ENCODE measurements at regions not wholly inside any gene's neighbourhood (a gene's known extent, or its start where the extent isn't known, plus 50 kb on each side); places are given as distances from the start of the nearest gene placed in this dataset.

DNA sequence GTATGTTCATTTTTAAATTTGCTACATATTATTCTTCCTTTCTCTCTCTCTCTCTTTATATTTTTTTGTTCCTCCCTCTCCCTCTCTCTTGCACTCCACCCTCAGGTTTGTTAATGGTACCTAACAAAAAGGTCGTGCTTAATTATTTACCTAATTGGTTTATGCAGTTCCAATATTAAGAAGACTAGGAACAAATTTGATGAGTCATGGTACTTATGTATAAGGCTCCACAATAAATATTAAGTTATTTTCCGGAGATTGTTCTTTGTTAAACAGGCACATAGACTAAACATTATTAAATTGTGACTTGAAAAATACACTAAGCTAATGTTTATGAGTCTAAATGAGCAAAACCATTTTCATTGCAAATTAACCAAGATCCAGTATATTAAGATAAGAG lies 1200.8 kb upstream of the ALCAM start:
- no peak overlapping the region for H3K4me2 ChIP-seq
- peaks cover 19% of the 10 kb centered on the region for H3K9me3 Mint-ChIP-seq
- H3K27me3 ChIP-seq = no peaks in the 10 kb centered on the region
- H2AFZ ChIP-seq (replicated peaks) = no peak overlapping the region
- H3K9me3 ChIP-seq (ENCODE audit: low read depth) = peaks cover 8% of the 10 kb centered on the region
- no peak for DNase-seq (ENCODE audit: low spot score)
- no peaks in the 10 kb centered on the region for H3K36me3 Mint-ChIP-seq
- H3K27ac Mint-ChIP-seq = no peak overlapping the region
- H4K20me1 ChIP-seq (ENCODE audit: low read depth) = no peaks in the 10 kb centered on the region
- H3F3A ChIP-seq (ENCODE audit: low read depth) = no peaks in the 10 kb centered on the region
- H3K4me3 ChIP-seq = no peak overlapping the region
- H3K27me3 Mint-ChIP-seq (ENCODE audit: insufficient read depth, low read depth) = peaks cover 7% of the 10 kb centered on the region
- no peak overlapping the region for H3K27ac ChIP-seq
- no peaks in the 10 kb centered on the region for H3K4me1 ChIP-seq
- H3K9ac ChIP-seq = no peak overlapping the region
- no peaks in the 10 kb centered on the region for H3K36me3 ChIP-seq
- H3K4me1 Mint-ChIP-seq = no peaks in the 10 kb centered on the region
- H3K4me3 Mint-ChIP-seq = no peak overlapping the region
- TF ChIP-seq, protein P1, sequence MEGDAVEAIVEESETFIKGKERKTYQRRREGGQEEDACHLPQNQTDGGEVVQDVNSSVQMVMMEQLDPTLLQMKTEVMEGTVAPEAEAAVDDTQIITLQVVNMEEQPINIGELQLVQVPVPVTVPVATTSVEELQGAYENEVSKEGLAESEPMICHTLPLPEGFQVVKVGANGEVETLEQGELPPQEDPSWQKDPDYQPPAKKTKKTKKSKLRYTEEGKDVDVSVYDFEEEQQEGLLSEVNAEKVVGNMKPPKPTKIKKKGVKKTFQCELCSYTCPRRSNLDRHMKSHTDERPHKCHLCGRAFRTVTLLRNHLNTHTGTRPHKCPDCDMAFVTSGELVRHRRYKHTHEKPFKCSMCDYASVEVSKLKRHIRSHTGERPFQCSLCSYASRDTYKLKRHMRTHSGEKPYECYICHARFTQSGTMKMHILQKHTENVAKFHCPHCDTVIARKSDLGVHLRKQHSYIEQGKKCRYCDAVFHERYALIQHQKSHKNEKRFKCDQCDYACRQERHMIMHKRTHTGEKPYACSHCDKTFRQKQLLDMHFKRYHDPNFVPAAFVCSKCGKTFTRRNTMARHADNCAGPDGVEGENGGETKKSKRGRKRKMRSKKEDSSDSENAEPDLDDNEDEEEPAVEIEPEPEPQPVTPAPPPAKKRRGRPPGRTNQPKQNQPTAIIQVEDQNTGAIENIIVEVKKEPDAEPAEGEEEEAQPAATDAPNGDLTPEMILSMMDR (IDR thresholded peaks at IDR 0.05) = no peak
- TF ChIP-seq EZH2phosphoT487 (IDR thresholded peaks at IDR 0.05) (no peak), EZH2 (IDR thresholded peaks at IDR 0.05) (no peak)
- H3K79me2 ChIP-seq (ENCODE audit: low read depth) = no peaks in the 10 kb centered on the region

DNA sequence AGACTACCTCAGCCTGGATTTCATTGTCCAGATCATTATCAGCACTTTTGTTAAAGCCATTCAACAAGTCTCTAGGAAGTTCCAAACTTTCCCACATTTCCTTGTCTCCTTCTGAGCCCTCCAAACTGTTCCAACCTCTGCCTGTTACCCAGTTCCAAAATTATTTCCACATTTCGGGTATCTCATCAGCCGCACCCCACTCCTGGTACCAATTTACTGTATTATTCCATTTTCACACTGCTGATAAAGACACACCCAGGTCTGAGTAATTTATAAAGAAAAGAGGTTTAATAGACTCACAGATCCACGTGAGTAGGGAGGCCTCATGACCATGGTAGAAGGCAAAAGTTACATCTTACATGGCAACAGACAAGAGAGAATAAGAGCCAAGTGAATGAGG lies 1198.3 kb upstream of the ALCAM start:
- H3K4me3 ChIP-seq = no peak overlapping the region
- no peaks in the 10 kb centered on the region for H3K4me1 Mint-ChIP-seq
- TF ChIP-seq EZH2phosphoT487 (IDR thresholded peaks at IDR 0.05) = no peak
- TF ChIP-seq EZH2 (IDR thresholded peaks at IDR 0.05) = no peak
- TF ChIP-seq, protein P1 (IDR thresholded peaks at IDR 0.05) = no peak
- peaks cover 8% of the 10 kb centered on the region for H3K9me3 ChIP-seq (ENCODE audit: low read depth)
- no peak overlapping the region for H3K27ac Mint-ChIP-seq
- no peaks in the 10 kb centered on the region for H4K20me1 ChIP-seq (ENCODE audit: low read depth)
- H3K36me3 ChIP-seq = no peaks in the 10 kb centered on the region
- DNase-seq (ENCODE audit: low spot score) = no peak
- H3K27ac ChIP-seq = no peak overlapping the region
- peaks cover 19% of the 10 kb centered on the region for H3K9me3 Mint-ChIP-seq
- no peaks in the 10 kb centered on the region for H3K27me3 ChIP-seq
- no peak overlapping the region for H2AFZ ChIP-seq (replicated peaks)
- no peaks in the 10 kb centered on the region for H3K4me1 ChIP-seq
- no peak overlapping the region for H3K4me3 Mint-ChIP-seq
- no peaks in the 10 kb centered on the region for H3F3A ChIP-seq (ENCODE audit: low read depth)
- no peak overlapping the region for H3K9ac ChIP-seq
- H3K27me3 Mint-ChIP-seq (ENCODE audit: insufficient read depth, low read depth) = peaks cover 7% of the 10 kb centered on the region
- no peak overlapping the region for H3K4me2 ChIP-seq
- H3K36me3 Mint-ChIP-seq = no peaks in the 10 kb centered on the region
- H3K79me2 ChIP-seq (ENCODE audit: low read depth) = no peaks in the 10 kb centered on the region

DNA sequence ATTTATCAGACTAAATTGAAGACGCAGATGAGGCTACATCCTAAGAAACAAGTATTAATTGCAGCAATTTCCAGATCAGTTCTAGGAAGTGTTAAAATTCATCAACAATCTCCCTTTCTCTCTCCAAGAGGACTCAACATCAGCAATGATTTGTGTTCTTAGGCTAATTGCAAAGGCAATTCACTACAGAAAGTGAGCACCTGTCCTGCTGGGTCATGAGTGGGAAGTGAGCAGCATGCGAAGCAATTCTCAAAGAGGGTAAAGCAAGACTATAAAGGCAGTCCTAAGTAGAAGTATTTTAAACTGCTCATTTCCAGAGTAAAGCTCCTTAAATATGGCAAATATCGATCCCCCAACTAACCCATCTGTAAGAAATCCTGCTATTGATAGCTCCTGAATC lies 1191.0 kb upstream of the ALCAM start:
- H3K4me3 Mint-ChIP-seq = no peak overlapping the region
- no peaks in the 10 kb centered on the region for H3K9me3 ChIP-seq (ENCODE audit: low read depth)
- DNase-seq (ENCODE audit: low spot score) = no peak

More for the DNA sequence above, 1191.0 kb upstream of the ALCAM start:
- Histone ChIP-seq H3F3A (ENCODE audit: low read depth) (no peaks in the 10 kb centered on the region), H3K4me3 (no peak overlapping the region), H3K9ac (no peak overlapping the region), H3K4me1 (no peaks in the 10 kb centered on the region), H3K27ac (no peak overlapping the region), H3K27me3 (no peaks in the 10 kb centered on the region), H3K4me2 (no peak overlapping the region), H4K20me1 (ENCODE audit: low read depth) (no peaks in the 10 kb centered on the region), H3K36me3 (no peaks in the 10 kb centered on the region), H2AFZ (replicated peaks) (peak overlapping the region; percentile 79), H3K79me2 (ENCODE audit: low read depth) (no peaks in the 10 kb centered on the region)
- Mint-ChIP-seq H3K9me3 (no peaks in the 10 kb centered on the region), H3K27ac (no peak overlapping the region), H3K4me1 (no peaks in the 10 kb centered on the region), H3K36me3 (no peaks in the 10 kb centered on the region), H3K27me3 (ENCODE audit: insufficient read depth, low read depth) (no peaks in the 10 kb centered on the region)
- TF ChIP-seq EZH2phosphoT487 (IDR thresholded peaks at IDR 0.05) = no peak
- TF ChIP-seq, protein P1 (IDR thresholded peaks at IDR 0.05) = no peak

Measured in neural progenitor cell (in vitro differentiated cells).